NCI-H1417 treated with DMSO at 0.1 percent for 48 hours (cell line): ENCODE measurements at regions not wholly inside any gene's neighbourhood (a gene's known extent, or its start where the extent isn't known, plus 50 kb on each side); places are given as distances from the start of the nearest gene placed in this dataset.

Source experiments
- DNase-seq: peaks from one replicate; lab custom pipeline; 2025; lab: John Stamatoyannopoulos, UW

- no peak for DNase-seq
These were observed 148.8 kb downstream of the INO80D start for GRCh38 chr2:205937211-205937610.

GRCh38 chr2:205936446-205936845 is 149.5 kb downstream of the INO80D start:
- no peak for DNase-seq

- no peak for DNase-seq
These were observed 151.5 kb downstream of the INO80D start for GRCh38 chr2:205934443-205934842.

GRCh38 chr2:205932861-205933260 is 153.1 kb downstream of the INO80D start:
- DNase-seq, result no peak

GRCh38 chr2:205931388-205931787 is 154.6 kb downstream of the INO80D start:
- DNase-seq, result no peak

GRCh38 chr2:205930209-205930608 is 155.8 kb downstream of the INO80D start:
- DNase-seq, result no peak

- DNase-seq, result no peak
These were observed 156.6 kb downstream of the INO80D start for GRCh38 chr2:205929246-205929942.

GRCh38 chr2:205925373-205926337 is 160.3 kb downstream of the INO80D start:
- DNase-seq, result no peak

- DNase-seq, result no peak
These were observed 161.3 kb downstream of the INO80D start for GRCh38 chr2:205924676-205925075.

GRCh38 chr2:205915130-205915524 is 170.8 kb downstream of the INO80D start:
- DNase-seq, result no peak

GRCh38 chr2:205914213-205915129 is 171.5 kb downstream of the INO80D start:
- no peak for DNase-seq

- DNase-seq, result no peak
These were observed 172.3 kb downstream of the INO80D start for GRCh38 chr2:205913668-205914067.

GRCh38 chr2:205911306-205911705 is 174.7 kb downstream of the INO80D start:
- DNase-seq, result no peak

- no peak for DNase-seq
These were observed 176.8 kb downstream of the INO80D start for GRCh38 chr2:205909184-205909572.

- no peak for DNase-seq
These were observed 177.5 kb downstream of the INO80D start for GRCh38 chr2:205908212-205909183.

GRCh38 chr2:205906419-205906818 is 179.6 kb downstream of the INO80D start:
- DNase-seq, result no peak

GRCh38 chr2:205905576-205905975 is 180.4 kb downstream of the INO80D start:
- no peak for DNase-seq

- DNase-seq, result no peak
These were observed 181.1 kb downstream of the INO80D start for GRCh38 chr2:205904873-205905272.

GRCh38 chr2:205903549-205904129 is 182.3 kb downstream of the INO80D start:
- no peak for DNase-seq

- no peak for DNase-seq
These were observed 183.1 kb downstream of the INO80D start for GRCh38 chr2:205902900-205903237.
